ENCODE measurements at regions not wholly inside any gene's neighbourhood (a gene's known extent, or its start where the extent isn't known, plus 50 kb on each side); places are given as distances from the start of the nearest gene placed in this dataset.

DNA sequence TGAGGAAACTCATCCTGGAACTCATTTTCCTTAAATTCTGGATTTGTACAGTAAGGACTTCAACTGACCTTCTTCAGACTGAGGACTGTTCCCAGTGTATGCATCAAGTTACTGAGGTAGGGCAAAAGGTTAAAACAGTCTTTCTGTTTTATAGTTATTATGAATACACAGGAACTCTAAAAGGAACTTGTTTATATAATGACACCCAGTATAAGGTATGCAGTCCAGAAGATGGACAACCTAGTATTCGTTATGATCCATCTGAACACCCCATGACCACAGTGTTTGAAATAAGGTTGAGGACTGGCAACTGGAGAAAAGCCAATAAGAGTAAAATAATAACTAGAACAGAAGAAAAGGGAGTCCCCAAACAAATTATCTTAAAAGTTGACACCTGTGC, 779.9 kb upstream of the TMEM132C start (continued):
- no peak for TF ChIP-seq EMX1 (CRISPR knock-in tag; IDR thresholded peaks at IDR 0.05)

DNA sequence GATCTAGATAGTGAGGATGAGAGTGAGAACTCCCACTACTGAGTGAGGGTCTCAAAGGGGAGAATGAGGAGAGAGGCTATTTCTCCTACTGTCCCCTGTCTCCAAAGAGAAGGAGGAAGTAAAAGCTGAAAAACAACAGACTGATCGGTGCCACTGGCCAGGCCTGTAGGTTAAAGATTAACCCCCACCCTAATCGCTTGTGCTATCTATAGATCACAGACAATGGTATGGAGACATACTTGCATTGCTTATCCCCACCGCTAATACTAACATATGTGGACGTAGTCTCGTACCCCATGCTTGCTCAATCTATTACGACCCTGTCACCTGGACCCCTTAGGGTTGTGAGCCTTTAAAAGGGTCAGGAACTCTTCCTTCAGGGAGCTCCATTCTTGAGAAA, 777.9 kb upstream of the TMEM132C start:
- no peak overlapping the region for H3K4me3 Mint-ChIP-seq
- peaks cover 4% of the 10 kb centered on the region for H3K27me3 Mint-ChIP-seq (ENCODE audit: low read depth)
- no peak overlapping the region for H3K27ac Mint-ChIP-seq
- ChIA-PET CTCF (no interaction called here), POLR2A (no interaction called here)
- peaks cover 19% of the 10 kb centered on the region for H3K36me3 Mint-ChIP-seq
- H3K9me3 Mint-ChIP-seq = peaks cover 66% of the 10 kb centered on the region
- no peaks in the 10 kb centered on the region for H3K4me1 Mint-ChIP-seq
- TF ChIP-seq, protein P1, sequence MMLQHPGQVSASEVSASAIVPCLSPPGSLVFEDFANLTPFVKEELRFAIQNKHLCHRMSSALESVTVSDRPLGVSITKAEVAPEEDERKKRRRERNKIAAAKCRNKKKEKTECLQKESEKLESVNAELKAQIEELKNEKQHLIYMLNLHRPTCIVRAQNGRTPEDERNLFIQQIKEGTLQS (CRISPR knock-in tag; conservative IDR thresholded peaks at IDR 0.05) = no peak
- TF ChIP-seq NR3C1 (CRISPR knock-in tag; conservative IDR thresholded peaks at IDR 0.05; ENCODE audit: low read depth) (no peak), NFATC4 (CRISPR knock-in tag; IDR thresholded peaks at IDR 0.05) (no peak)
- TF ChIP-seq, protein P2, sequence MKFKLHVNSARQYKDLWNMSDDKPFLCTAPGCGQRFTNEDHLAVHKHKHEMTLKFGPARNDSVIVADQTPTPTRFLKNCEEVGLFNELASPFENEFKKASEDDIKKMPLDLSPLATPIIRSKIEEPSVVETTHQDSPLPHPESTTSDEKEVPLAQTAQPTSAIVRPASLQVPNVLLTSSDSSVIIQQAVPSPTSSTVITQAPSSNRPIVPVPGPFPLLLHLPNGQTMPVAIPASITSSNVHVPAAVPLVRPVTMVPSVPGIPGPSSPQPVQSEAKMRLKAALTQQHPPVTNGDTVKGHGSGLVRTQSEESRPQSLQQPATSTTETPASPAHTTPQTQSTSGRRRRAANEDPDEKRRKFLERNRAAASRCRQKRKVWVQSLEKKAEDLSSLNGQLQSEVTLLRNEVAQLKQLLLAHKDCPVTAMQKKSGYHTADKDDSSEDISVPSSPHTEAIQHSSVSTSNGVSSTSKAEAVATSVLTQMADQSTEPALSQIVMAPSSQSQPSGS (CRISPR knock-in tag; IDR thresholded peaks at IDR 0.05; ENCODE audit: borderline replicate concordance, low read depth) = no peak
- TF ChIP-seq, protein P3, sequence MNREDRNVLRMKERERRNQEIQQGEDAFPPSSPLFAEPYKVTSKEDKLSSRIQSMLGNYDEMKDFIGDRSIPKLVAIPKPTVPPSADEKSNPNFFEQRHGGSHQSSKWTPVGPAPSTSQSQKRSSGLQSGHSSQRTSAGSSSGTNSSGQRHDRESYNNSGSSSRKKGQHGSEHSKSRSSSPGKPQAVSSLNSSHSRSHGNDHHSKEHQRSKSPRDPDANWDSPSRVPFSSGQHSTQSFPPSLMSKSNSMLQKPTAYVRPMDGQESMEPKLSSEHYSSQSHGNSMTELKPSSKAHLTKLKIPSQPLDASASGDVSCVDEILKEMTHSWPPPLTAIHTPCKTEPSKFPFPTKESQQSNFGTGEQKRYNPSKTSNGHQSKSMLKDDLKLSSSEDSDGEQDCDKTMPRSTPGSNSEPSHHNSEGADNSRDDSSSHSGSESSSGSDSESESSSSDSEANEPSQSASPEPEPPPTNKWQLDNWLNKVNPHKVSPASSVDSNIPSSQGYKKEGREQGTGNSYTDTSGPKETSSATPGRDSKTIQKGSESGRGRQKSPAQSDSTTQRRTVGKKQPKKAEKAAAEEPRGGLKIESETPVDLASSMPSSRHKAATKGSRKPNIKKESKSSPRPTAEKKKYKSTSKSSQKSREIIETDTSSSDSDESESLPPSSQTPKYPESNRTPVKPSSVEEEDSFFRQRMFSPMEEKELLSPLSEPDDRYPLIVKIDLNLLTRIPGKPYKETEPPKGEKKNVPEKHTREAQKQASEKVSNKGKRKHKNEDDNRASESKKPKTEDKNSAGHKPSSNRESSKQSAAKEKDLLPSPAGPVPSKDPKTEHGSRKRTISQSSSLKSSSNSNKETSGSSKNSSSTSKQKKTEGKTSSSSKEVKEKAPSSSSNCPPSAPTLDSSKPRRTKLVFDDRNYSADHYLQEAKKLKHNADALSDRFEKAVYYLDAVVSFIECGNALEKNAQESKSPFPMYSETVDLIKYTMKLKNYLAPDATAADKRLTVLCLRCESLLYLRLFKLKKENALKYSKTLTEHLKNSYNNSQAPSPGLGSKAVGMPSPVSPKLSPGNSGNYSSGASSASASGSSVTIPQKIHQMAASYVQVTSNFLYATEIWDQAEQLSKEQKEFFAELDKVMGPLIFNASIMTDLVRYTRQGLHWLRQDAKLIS (CRISPR knock-in tag; IDR thresholded peaks at IDR 0.05; ENCODE audit: borderline replicate concordance) = no peak
- TF ChIP-seq, protein P4, sequence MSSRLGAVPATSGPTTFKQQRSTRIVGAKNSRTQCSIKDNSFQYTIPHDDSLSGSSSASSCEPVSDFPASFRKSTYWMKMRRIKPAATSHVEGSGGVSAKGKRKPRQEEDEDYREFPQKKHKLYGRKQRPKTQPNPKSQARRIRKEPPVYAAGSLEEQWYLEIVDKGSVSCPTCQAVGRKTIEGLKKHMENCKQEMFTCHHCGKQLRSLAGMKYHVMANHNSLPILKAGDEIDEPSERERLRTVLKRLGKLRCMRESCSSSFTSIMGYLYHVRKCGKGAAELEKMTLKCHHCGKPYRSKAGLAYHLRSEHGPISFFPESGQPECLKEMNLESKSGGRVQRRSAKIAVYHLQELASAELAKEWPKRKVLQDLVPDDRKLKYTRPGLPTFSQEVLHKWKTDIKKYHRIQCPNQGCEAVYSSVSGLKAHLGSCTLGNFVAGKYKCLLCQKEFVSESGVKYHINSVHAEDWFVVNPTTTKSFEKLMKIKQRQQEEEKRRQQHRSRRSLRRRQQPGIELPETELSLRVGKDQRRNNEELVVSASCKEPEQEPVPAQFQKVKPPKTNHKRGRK (CRISPR knock-in tag; IDR thresholded peaks at IDR 0.05; ENCODE audit: borderline replicate concordance) = no peak
- no peak for ATAC-seq
- no peak for DNase-seq (ENCODE audit: low spot score)

DNA sequence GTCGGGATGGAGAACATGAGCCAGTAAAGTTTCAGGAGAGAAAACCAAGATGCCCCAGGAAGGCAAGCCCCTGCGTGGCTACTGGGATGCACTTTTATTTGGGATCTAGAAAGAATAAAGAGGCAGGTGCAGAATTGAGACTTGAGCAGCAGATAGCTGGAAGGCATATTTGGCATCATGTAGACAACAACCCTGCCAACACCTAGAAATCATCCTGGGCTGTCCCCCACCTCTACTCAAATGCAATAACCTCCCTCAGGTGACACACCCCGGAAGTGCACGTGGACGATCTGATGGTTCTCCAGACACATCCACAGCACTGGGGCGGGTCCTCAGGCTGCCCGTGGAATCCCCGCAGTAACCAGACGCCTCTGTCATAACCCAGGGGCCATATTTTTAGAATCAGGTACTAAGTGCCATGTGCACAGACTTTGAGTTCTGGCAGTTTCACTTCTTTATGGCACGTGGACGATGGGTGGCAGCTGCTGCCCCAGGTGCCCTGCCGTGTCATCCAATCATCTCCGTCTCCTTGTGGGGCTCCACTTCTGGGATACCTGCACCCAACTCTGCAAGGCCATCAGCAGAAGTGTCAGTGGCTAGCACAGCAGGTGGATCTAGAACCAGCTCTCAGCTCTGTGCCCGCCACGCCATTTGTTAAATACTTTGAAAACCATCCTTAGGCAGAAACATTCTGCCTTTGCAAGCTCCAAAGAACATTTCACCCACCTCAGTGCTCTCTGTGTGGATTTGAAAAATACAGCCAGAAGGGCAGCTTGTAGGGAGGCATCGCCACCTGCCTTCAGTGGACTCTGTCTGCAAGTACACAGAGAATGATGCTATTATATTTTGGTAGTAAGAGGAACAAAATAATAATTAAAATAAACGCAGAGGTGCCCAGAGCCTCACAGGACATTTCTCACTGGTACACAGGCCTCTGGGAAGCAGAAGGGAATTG, 771.7 kb upstream of the TMEM132C start:
- no peak overlapping the region for H3K27ac Mint-ChIP-seq
- H3K4me3 Mint-ChIP-seq = no peak overlapping the region
- no peak for ATAC-seq
- CTCF ChIA-PET = interaction anchor here (0.6 to 1.2 kb wide), 2 partner anchors 21 to 638 kb away, joined by 3 to 4 read pairs; no protein-coding TSS in a partner anchor
- peaks cover 6% of the 10 kb centered on the region for H3K27me3 Mint-ChIP-seq (ENCODE audit: low read depth)
- POLR2A ChIA-PET = no interaction called here
- H3K9me3 Mint-ChIP-seq = peaks cover 71% of the 10 kb centered on the region
- peaks cover 38% of the 10 kb centered on the region for H3K36me3 Mint-ChIP-seq
- no peak for DNase-seq (ENCODE audit: low spot score)
- peaks cover 5% of the 10 kb centered on the region for H3K4me1 Mint-ChIP-seq
- TF ChIP-seq NFATC4 (CRISPR knock-in tag; IDR thresholded peaks at IDR 0.05) = no peak
- TF ChIP-seq, protein P5, sequence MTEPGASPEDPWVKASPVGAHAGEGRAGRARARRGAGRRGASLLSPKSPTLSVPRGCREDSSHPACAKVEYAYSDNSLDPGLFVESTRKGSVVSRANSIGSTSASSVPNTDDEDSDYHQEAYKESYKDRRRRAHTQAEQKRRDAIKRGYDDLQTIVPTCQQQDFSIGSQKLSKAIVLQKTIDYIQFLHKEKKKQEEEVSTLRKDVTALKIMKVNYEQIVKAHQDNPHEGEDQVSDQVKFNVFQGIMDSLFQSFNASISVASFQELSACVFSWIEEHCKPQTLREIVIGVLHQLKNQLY (CRISPR knock-in tag; IDR thresholded peaks at IDR 0.05) = no peak
- TF ChIP-seq OVOL2 (CRISPR knock-in tag; IDR thresholded peaks at IDR 0.05; ENCODE audit: borderline replicate concordance) = no peak
- TF ChIP-seq, protein P6, sequence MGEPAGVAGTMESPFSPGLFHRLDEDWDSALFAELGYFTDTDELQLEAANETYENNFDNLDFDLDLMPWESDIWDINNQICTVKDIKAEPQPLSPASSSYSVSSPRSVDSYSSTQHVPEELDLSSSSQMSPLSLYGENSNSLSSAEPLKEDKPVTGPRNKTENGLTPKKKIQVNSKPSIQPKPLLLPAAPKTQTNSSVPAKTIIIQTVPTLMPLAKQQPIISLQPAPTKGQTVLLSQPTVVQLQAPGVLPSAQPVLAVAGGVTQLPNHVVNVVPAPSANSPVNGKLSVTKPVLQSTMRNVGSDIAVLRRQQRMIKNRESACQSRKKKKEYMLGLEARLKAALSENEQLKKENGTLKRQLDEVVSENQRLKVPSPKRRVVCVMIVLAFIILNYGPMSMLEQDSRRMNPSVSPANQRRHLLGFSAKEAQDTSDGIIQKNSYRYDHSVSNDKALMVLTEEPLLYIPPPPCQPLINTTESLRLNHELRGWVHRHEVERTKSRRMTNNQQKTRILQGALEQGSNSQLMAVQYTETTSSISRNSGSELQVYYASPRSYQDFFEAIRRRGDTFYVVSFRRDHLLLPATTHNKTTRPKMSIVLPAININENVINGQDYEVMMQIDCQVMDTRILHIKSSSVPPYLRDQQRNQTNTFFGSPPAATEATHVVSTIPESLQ (CRISPR knock-in tag; IDR thresholded peaks at IDR 0.05) = no peak
- TF ChIP-seq ZBTB21 (CRISPR knock-in tag; IDR thresholded peaks at IDR 0.05; ENCODE audit: borderline replicate concordance) = no peak
- no peak for TF ChIP-seq CBFB (CRISPR knock-in tag; IDR thresholded peaks at IDR 0.05; ENCODE audit: low read depth)
- no peak for TF ChIP-seq SMAD4 (CRISPR knock-in tag; IDR thresholded peaks at IDR 0.05)
- TF ChIP-seq ZNF317 (CRISPR knock-in tag; IDR thresholded peaks at IDR 0.05; ENCODE audit: borderline replicate concordance, low read depth) = no peak
- no peak for TF ChIP-seq NR2C2 (CRISPR knock-in tag; IDR thresholded peaks at IDR 0.05)
- no peak for TF ChIP-seq SP1 (CRISPR knock-in tag; conservative IDR thresholded peaks at IDR 0.05)
- TF ChIP-seq, protein P7, sequence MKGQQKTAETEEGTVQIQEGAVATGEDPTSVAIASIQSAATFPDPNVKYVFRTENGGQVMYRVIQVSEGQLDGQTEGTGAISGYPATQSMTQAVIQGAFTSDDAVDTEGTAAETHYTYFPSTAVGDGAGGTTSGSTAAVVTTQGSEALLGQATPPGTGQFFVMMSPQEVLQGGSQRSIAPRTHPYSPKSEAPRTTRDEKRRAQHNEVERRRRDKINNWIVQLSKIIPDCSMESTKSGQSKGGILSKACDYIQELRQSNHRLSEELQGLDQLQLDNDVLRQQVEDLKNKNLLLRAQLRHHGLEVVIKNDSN (CRISPR knock-in tag; IDR thresholded peaks at IDR 0.05) = no peak
- no peak for TF ChIP-seq GTF2I (CRISPR knock-in tag; conservative IDR thresholded peaks at IDR 0.05)
- TF ChIP-seq RORB (CRISPR knock-in tag; IDR thresholded peaks at IDR 0.05) = no peak
- no peak for TF ChIP-seq TCF7 (CRISPR knock-in tag; IDR thresholded peaks at IDR 0.05; ENCODE audit: low read depth)
- no peak for TF ChIP-seq NR1H2 (CRISPR knock-in tag; IDR thresholded peaks at IDR 0.05)
